GM12873 (cell line): ENCODE measurements at regions not wholly inside any gene's neighbourhood (a gene's known extent, or its start where the extent isn't known, plus 50 kb on each side); places are given as distances from the start of the nearest gene placed in this dataset.

ENCODE experiments used
- CTCF ChIP-seq: IDR thresholded peaks from 2 replicates; pipeline ENCODE4 v1.5.1; 2012; ENCODE audit warnings: low read depth, mild to moderate bottlenecking, moderate library complexity, low read length, control low read depth; ENCODE audit not compliant: insufficient read depth; ENCODE audit errors: missing control alignments

GRCh38 chr4:55269470-55269869, 76.6 kb upstream of the SRD5A3 start:
- TF ChIP-seq CTCF: no peak

- TF ChIP-seq CTCF: no peak
Measured at GRCh38 chr4:55269995-55270394, 76.0 kb upstream of the SRD5A3 start.

GRCh38 chr4:55270481-55270880, 75.6 kb upstream of the SRD5A3 start:
- TF ChIP-seq CTCF: no peak

GRCh38 chr4:55272102-55272501, 73.9 kb upstream of the SRD5A3 start:
- no peak for TF ChIP-seq CTCF

GRCh38 chr4:55272589-55272988, 73.5 kb upstream of the SRD5A3 start:
- no peak for TF ChIP-seq CTCF

- no peak for TF ChIP-seq CTCF
Measured at GRCh38 chr4:55277011-55277410, 69.0 kb upstream of the SRD5A3 start.

GRCh38 chr4:55278316-55278715, 67.7 kb upstream of the SRD5A3 start:
- TF ChIP-seq CTCF: no peak
